ENCODE measurements at regions not wholly inside any gene's neighbourhood (a gene's known extent, or its start where the extent isn't known, plus 50 kb on each side); places are given as distances from the start of the nearest gene placed in this dataset.
"Not testable (repeated sequence)": the region's sequence is repeated elsewhere in the genome, so short reads cannot be mapped to it uniquely, and the experiment has no call there.

DNA sequence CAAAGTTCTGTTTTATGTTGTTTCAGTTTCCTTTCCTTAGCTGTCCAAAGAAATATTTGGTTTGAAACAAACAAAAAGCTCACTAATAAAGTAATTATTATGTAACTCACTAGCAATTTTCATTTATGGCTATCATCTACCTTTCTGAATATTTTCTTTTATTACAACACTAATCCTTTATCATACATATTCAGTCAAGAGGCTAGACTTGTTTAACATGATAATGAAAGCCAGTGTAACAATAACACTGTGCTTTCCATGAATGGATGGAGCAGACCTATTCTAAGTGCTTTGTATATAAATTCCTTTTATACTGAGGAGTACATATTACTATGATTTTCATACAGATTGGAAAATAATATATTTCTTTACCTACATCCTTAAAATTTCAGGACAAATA is 972.8 kb upstream of the ADGRL4 start:
- DNase-seq (ENCODE audit: low read depth): no peak

DNA sequence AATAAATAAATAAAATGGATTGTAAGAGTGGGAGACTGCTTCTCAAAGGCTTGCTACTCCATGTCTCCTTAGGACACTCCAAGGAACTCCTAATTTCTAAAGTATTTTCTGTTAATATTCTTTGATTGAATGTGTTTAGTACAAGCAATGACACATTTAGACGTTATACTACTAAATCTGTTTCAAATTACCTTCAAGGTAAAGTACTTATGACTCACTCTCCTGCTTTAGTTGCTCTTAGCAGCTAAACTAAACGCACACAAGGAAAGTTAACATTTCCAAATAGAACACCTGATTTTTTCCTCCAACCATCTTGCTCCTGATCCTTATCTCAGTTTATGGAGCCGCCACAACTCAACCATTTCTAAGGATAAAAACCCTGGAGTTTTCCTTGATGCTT is 969.8 kb upstream of the ADGRL4 start:
- DNase-seq (ENCODE audit: low read depth): no peak

DNA sequence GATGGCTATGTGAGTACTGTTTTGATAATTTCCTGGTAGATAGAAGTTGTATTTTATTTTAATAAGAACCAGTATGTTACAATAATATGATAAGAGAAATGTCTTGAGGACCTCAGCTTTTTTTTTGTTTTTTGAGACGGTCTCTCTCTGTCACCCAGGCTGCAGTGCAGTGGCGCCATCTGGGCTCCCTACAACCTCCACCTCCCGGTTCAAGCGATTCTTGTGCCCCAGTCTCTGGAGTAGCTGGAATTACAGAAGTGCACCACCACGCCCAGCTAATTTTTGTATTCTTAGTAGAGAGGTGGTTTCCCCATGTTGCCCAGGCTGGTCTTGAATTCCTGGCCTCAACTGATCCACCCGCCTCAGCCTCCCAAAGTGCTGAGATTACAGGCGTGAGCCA is 968.1 kb upstream of the ADGRL4 start:
- DNase-seq (ENCODE audit: low read depth): no peak

- no peak for DNase-seq (ENCODE audit: low read depth)
These were observed 963.4 kb upstream of the ADGRL4 start for GRCh38 chr1:79969886-79970285.

DNA sequence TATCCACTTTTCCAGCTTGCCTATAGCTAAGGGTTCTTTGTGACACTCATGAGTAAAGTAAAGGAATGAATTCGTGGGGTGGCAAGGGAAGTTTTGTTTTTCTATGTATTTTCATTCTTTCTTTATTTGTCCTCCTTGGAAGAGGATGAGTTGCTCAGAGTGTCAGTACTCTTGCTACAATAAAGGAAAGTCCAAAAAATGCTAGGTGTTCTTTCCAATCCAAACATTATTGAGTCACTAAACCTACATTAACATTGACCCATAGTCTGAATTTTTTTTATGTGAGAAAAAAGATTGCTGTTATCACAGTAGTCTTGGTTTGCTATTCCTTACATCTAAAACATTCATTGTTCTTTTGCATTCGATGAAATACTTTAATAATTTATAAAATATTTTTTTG is 959.9 kb upstream of the ADGRL4 start:
- DNase-seq (ENCODE audit: low read depth): no peak

DNA sequence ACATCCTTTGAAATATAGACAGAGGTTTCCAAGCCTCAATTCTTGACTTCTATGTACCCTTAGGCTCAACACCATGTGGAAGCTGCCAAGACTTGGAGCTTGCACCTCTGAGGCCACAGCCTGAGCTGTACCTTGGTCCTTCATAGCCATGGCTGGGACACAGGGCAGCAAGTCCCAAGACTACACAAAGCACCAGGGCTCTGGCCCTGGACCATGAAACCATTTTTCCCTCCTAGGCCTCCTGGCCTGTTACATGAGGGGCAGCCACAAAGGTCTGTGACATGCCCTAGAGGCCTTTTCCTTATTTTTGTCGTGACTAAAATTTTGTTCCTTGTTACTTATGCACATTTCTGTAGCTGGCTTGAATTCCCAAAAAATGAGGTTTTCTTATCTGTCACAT is 953.1 kb upstream of the ADGRL4 start:
- no peak for DNase-seq (ENCODE audit: low read depth)

DNA sequence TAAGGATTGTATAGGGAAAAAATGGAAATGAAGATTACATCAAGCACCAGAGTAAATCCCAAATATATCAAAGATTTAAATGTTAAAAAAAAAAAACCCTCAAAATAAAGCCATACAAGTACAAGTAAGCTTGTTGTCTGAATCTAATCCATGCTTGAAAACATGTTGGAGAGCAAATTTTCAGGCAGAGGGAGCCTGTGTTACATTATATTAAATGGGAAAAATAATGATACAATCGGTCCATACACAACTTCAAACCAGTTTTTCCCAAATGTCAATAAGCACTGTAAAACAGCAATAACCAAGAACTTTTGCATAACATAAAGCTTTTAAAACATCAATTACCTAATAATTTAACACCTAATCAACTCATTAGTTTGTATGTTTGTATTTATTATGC is 949.4 kb upstream of the ADGRL4 start:
- peak; percentile 9 for DNase-seq (ENCODE audit: low read depth)

GRCh38 chr1:79950511-79950910 is 944.0 kb upstream of the ADGRL4 start:
- no peak for DNase-seq (ENCODE audit: low read depth)

- DNase-seq (ENCODE audit: low read depth): no peak
These were observed 938.9 kb upstream of the ADGRL4 start for GRCh38 chr1:79945391-79945790.

DNA sequence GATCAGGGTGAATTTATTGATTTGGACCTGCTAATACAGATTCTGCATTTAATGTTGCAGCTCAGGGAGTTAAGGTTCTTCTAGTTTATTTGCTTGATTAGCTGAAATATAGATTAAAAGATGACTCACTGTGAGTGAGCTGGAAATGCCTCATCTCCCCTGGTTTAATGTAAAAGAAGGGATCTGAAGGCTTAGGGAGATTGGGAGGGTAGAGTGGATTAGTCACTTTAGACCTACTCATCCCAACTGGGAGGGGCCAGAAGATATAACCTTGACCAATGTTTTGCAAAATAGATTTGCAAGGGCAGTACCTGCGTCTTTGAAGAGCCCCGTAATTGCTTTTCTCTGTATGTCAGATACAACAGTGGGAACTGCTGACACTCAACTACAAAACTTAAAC is 922.8 kb upstream of the ADGRL4 start:
- no peak for DNase-seq (ENCODE audit: low read depth)

DNA sequence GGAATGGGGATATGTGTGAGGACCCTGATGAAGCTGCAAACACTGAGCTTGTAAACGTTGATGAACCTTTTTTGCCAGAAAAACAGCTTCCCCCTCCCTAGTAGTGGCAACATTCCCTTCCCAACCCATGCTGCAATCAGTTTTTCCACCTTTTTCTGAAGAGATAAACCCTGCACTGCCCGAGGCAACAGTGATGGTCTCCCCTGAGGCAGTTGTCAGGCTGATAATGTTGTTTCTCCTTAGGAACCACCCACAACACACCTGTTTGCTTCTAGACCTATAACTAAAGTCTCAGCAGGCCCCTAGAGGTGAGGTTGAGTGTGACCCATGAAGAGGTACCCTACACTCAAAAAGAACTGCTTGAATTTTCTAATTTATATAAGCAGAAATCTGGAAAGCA is 922.4 kb upstream of the ADGRL4 start:
- no peak for DNase-seq (ENCODE audit: low read depth)

DNA sequence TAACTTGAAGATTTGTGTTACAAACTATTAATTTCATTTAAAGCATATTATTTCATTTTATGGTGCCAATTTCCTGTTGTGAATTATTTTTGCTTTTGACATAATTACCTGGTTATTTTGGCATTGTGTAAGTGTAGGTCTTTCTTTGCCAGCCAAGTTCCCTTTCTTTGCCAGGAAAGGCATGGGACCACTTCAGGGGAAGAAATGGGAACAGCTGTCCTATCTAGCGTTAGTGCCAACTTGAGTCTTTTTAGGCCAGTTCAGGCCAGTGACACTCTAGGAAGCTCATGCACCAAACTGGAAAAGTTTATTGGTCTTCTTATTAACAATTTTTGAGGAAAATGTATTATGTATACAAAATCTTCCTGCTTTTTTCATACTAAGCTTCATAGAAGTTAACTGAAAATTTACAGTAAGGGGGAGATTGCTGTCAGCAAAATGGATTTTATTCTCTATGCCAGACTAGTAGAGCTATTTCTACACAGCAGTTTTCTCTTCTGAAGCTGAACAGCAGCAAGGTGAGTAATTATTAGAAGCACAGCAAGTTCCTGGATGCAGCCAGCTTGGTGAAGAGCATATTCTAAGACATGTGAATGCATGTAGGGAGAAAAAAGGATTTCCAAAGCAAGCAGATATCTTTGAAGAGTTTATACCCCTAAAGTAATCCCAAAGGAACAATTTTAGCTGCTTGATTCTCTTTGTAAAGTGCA is 914.6 kb upstream of the ADGRL4 start:
- DNase-seq (ENCODE audit: low read depth): no peak

- DNase-seq (ENCODE audit: low read depth): no peak
These were observed 908.4 kb upstream of the ADGRL4 start for GRCh38 chr1:79914896-79915295.

DNA sequence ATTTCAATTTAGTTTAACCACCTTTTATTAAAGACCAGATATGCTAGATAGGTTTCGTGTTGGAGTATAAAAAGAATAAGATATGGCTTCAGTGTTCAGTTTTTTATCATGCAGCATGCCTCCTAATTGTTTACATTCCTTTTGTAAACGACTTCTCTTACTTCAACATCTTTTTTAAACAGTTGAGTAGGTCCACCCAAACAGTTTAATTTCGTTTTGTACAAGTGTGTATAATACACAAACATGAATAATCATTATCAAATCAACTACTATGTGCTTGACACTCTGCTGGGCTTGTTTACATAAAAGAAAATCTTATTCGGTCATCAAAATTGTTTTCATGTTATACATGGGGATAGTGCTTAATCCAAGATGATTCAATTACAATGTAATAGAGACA is 906.3 kb upstream of the ADGRL4 start:
- no peak for DNase-seq (ENCODE audit: low read depth)

- peak; percentile 16 for DNase-seq (ENCODE audit: low read depth)
These were observed 896.8 kb upstream of the ADGRL4 start for GRCh38 chr1:79903321-79903720.

- no peak for DNase-seq (ENCODE audit: low read depth)
These were observed 895.9 kb upstream of the ADGRL4 start for GRCh38 chr1:79902418-79902817.

GRCh38 chr1:79899914-79900313 is 893.4 kb upstream of the ADGRL4 start:
- no peak for DNase-seq (ENCODE audit: low read depth)

- DNase-seq (ENCODE audit: low read depth): no peak
These were observed 889.6 kb upstream of the ADGRL4 start for GRCh38 chr1:79896140-79896539.

- no peak for DNase-seq (ENCODE audit: low read depth)
These were observed 889.0 kb upstream of the ADGRL4 start for GRCh38 chr1:79895573-79895972.

- not testable (repeated sequence) for DNase-seq (ENCODE audit: low read depth)
These were observed 887.6 kb upstream of the ADGRL4 start for GRCh38 chr1:79894129-79894528.

DNA sequence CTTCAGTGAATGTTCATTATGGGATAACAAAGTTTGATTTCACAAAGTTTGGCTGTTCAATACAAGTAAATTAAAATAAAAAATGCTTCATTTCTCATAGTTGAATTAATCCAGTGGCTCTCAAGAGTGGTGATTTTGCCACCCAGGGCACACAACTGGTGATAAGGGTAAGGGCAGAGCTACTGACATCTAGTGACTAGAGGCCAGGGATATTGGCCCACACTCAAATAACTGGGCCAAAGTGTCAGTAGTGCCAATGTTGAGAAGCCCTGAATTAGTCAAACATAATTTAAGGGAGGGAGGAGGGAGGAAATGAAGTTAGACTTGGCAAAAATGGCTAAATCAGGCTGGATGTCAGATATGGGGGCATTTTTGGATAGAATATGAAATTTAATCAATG is 880.5 kb upstream of the ADGRL4 start:
- no peak for DNase-seq (ENCODE audit: low read depth)

- DNase-seq (ENCODE audit: low read depth): no peak
These were observed 878.6 kb upstream of the ADGRL4 start for GRCh38 chr1:79885101-79885500.

DNA sequence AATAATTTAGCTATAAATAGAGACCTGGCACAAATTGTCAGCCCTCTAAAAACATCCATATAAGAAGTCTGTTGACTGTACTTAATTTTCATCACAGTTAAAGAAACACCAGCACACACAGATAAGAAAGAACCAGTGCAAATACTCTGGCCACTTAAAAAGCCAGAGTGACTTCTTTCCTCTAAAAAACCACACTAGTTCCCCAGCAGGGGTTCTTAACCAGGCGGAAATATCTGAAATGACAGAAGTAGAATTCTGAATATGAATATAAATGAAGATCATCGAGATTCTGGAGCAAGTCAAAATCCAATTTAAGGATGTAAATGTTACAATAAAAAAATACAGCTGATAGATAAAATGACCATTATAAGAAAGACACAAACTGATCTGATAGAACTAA is 870.6 kb upstream of the ADGRL4 start:
- no peak for DNase-seq (ENCODE audit: low read depth)

DNA sequence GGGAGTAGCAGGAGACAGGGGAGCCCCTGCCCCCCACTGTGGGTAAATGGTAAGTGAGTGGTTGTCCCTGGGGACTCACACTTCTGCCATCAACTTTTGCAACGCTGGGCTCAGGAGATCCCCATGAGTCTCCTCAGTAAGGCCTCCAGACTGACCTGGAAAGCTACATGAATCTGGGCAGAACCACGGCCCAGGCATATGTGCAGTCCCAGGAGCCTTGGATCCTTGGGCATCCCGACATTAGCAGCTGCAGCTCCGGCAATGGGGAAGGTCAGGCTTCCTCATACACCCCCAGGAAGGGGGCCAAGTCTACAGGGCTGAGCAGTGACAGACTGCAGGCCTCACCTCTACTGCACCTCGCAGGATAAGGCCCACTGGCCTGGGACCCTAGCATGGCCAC is 868.7 kb upstream of the ADGRL4 start:
- DNase-seq (ENCODE audit: low read depth): no peak

Data from forelimb muscle (tissue), 1 donor.